ENCODE measurements at regions not wholly inside any gene's neighbourhood (a gene's known extent, or its start where the extent isn't known, plus 50 kb on each side); places are given as distances from the start of the nearest gene placed in this dataset.

DNA sequence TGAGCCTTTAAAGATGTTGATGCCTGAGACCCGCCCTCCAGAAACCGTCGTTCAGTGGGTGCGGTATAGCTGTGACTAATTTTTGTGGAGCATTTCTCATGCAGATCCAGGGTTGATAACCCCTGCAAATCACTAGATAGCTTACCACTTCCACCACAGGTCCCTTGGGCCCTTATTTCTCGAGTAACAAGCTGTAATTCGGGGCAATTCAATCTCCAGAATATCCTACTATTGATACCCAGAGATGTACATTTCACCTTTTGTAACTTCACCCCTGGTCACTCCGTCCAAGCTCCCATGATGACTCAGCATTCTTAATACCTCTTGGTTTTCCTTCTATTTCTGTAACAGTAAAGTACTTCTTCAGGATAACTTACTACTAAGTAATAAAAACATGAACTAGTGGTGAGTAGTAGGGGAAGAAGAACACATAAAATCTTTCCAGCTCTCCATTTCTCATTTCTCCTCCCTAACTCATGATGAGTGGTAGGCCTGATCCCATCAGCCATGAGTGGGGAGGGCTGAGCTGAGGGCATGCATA, 71.9 kb upstream of the UBL3 start:
- H3K4me3 Mint-ChIP-seq: no peak overlapping the region
- peaks cover 30% of the 10 kb centered on the region for H3K4me1 Mint-ChIP-seq
- H3K27ac Mint-ChIP-seq: no peak overlapping the region
- no peaks in the 10 kb centered on the region for H3K9me3 Mint-ChIP-seq
- H3K27me3 Mint-ChIP-seq: no peaks in the 10 kb centered on the region
- no peaks in the 10 kb centered on the region for H3K36me3 Mint-ChIP-seq

DNA sequence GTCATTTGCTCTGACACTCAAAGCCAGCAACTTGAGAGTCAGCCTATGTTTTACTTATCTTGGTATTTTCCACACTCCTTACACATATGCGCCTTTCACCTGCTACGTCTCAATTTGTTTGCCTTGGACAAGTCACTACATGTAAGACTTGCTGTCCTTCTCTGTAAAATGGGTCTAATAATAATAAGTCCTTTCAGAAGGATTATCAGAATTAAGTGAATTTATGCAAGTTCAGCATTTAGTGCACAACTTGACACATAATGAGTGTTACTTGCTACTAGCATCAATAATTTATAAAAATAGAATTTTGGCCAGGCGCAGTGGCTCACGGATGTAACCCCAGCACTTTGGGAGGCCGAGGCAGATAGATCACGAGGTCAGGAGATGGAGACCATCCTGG, 71.1 kb upstream of the UBL3 start:
- H3K27me3 Mint-ChIP-seq: no peaks in the 10 kb centered on the region
- peak overlapping the region; percentile 57 for H3K27ac Mint-ChIP-seq
- H3K36me3 Mint-ChIP-seq: no peaks in the 10 kb centered on the region
- H3K9me3 Mint-ChIP-seq: no peaks in the 10 kb centered on the region
- H3K4me1 Mint-ChIP-seq: peaks cover 30% of the 10 kb centered on the region
- H3K4me3 Mint-ChIP-seq: no peak overlapping the region

DNA sequence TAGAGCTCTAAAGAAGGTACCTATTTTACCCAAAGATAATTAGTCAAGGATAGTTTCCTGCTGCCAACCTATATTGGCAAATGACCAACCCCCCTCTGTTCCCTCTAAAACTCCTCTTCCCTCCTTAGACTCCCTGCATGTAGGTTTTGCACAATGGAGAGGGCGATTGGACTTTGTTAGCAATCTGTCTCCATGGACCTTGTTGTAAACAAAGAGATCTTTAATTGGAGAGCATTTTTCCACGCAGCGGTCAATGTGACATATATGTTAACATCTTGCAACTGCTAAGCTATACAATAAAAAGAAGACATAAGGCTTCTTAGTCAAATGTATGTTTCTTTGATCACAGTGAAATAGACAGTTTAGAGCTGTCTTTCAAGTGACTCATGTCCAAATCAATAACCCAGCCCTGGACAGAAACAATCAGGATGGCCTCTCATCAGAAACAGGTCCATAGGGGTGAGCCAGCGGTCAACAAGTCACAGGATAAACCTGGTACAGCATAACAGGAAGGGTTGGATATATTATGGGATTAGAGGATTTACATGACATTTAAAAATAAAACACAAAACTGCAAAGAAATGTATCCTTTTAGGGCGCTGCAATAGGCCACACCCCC, 69.7 kb upstream of the UBL3 start:
- Mint-ChIP-seq H3K27ac (no peak overlapping the region), H3K36me3 (no peaks in the 10 kb centered on the region), H3K4me3 (no peak overlapping the region), H3K27me3 (no peaks in the 10 kb centered on the region), H3K4me1 (peaks cover 21% of the 10 kb centered on the region), H3K9me3 (no peaks in the 10 kb centered on the region)

DNA sequence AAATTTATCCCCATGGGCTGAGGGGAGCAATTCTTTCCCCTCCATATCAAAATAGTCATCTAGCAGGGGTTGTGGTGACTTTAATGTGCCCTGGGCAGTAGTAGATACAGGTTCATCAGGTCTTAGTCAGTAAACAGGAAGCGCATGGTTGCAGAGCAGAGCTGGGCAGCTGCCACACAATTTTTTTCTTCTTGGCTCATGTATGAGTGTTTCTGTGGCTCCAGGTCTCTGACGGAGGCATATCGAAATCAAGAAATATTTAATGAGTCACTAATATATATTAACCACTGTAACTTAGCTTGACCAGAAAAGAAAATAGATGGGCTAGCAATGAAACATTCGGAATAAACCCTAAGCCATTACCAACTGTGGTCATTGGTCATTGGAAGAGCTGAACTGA, 68.4 kb upstream of the UBL3 start:
- Mint-ChIP-seq H3K27me3 (no peaks in the 10 kb centered on the region), H3K4me3 (no peak overlapping the region), H3K9me3 (no peaks in the 10 kb centered on the region), H3K36me3 (no peaks in the 10 kb centered on the region), H3K27ac (no peak overlapping the region), H3K4me1 (peaks cover 11% of the 10 kb centered on the region)

DNA sequence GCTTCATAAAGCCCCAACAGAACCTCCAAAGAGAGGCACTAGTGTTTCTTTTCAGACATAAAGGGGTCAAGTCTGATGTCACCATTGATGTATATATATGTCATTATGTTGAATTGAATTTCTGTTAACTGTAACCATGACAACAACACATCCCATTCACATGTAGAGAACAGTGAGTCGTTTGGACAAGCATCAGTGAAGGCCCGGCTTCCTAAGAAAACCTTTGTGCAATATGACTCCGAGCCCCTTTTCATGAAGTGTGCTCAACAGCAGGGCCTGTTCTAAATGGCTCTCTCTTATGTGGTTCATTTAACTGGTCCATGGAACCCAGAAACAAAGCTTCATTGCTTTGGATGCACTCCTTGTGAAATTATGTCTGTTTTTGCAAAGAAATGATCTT, 67.2 kb upstream of the UBL3 start:
- no peak overlapping the region for H3K4me3 Mint-ChIP-seq
- no peak overlapping the region for H3K27ac Mint-ChIP-seq
- H3K4me1 Mint-ChIP-seq: no peaks in the 10 kb centered on the region
- no peaks in the 10 kb centered on the region for H3K27me3 Mint-ChIP-seq
- no peaks in the 10 kb centered on the region for H3K36me3 Mint-ChIP-seq
- no peaks in the 10 kb centered on the region for H3K9me3 Mint-ChIP-seq

DNA sequence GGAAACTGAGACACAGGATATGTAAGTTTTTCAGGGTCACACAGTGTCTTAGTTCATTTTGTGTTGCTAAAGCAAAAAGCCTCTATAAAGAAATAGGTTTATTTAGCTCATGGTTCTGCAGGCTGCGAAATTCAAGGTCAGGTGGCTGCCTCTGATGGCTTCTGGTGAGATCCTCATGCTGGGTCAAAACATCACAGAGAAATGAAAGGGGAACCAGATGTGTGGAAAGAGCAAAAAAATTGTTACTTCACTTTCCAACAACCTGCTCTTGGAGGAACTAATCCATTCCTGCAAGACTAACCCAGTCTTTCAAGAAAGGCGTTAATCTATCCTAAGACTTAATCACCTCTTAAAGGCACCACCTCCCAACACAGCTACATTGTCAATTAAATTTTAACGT, 64.2 kb upstream of the UBL3 start:
- no peak overlapping the region for H3K4me3 Mint-ChIP-seq

DNA sequence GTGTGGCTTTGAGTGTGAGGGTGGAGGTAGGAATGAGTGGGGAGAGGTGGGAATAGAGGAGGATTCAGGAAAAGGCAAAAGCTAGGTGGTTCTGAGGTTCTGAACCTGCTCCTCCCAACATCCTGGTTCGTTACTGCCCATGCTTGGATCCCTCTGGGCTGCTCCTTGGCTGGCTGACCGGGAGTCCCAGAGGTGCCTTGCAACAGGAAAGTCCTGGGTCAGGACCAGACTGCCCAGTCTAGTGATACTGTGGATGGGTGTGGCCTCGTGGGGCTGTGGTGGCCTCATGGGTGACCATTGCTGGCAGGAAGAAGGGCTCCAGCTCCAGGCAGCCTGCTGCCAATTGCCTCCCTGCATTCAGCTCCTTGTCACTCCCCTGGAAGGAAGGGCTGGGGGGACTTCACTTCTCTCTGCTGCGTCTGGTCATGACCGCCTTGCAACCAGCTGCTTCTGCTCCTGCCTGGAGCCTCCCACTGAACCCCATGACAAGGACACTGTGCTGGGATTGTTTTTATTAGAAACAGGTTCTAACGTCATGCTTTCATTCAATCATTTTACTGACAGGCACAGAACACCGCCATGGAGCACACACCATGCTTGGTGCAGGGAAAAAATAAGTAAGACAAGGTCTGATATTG, 61.5 kb upstream of the UBL3 start:
- no peak overlapping the region for H3K27ac Mint-ChIP-seq
- H3K4me1 Mint-ChIP-seq: no peaks in the 10 kb centered on the region
- no peak overlapping the region for H3K4me3 Mint-ChIP-seq
- no peaks in the 10 kb centered on the region for H3K27me3 Mint-ChIP-seq
- no peaks in the 10 kb centered on the region for H3K9me3 Mint-ChIP-seq
- no peaks in the 10 kb centered on the region for H3K36me3 Mint-ChIP-seq

More for the DNA sequence above, 64.2 kb upstream of the UBL3 start:
- H3K27ac Mint-ChIP-seq: no peak overlapping the region
- no peaks in the 10 kb centered on the region for H3K27me3 Mint-ChIP-seq
- H3K9me3 Mint-ChIP-seq: no peaks in the 10 kb centered on the region
- H3K4me1 Mint-ChIP-seq: no peaks in the 10 kb centered on the region
- no peaks in the 10 kb centered on the region for H3K36me3 Mint-ChIP-seq

DNA sequence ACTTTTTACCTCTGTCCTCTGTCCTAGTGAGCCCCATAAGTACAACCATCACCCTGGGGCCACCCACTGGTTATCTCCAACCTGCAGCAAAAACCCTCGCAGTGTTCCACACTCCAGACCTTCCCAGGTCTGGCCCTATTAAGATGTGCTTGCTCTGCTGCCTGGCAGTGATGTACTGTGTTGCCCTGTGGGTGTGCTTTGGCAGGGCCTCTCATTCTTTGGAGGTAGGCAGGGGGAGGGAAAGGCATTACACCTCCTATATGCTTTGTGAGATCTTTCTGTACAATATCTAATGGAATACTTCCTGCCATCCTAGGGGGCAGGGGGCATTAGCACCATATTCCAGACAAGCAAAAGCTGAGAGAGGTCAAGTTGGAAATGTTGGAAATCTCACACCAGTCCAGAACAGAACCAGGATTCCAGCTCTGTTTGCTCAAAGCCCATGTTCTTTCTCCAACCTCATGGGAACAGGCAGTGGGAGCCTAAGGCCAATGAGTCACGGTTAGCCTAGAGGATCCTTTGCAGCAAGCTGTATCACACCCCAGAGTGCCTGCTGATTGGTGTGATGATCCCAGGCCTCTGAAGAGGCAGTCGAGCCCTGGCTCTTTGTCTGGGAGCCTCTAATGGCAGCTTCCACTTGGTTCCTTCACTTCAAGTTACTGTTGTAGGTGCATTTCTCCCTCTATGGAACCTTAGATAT, 59.7 kb upstream of the UBL3 start:
- Mint-ChIP-seq H3K27ac (no peak overlapping the region), H3K9me3 (no peaks in the 10 kb centered on the region), H3K4me3 (no peak overlapping the region), H3K27me3 (no peaks in the 10 kb centered on the region), H3K36me3 (no peaks in the 10 kb centered on the region), H3K4me1 (no peaks in the 10 kb centered on the region)

DNA sequence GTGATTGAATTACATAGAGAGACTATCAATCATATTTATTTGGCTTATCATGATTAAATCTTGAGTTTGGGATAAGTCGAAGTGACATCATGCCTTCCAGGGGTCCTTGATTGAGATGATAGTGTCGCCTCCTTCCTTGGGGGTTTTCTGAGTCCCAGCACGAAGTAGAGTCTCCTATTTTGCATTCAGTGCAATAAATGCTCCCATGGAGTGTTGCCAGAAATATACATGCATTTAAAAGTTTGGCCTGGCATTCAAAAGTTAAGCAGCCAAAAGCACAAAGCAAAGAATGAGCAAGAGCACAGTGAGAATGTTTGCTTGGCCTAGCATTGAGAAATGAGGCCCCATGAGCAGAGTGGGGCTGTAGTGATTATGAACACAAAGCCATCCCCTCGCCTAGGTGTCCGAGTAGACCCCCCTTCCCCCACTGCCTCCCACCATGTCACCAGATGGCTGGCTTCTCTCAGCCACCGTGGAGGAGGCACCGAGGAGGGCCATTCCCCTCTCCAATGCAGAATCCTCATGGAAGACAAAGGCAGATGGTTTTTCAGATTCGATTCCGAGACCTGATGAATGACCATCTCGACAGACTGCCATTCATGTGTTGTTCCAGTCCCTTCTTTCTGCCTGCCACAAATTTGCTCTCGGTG, 58.8 kb upstream of the UBL3 start:
- no peaks in the 10 kb centered on the region for H3K27me3 Mint-ChIP-seq
- no peak overlapping the region for H3K4me3 Mint-ChIP-seq
- no peaks in the 10 kb centered on the region for H3K4me1 Mint-ChIP-seq
- peak overlapping the region; percentile 20 for H3K27ac Mint-ChIP-seq
- no peaks in the 10 kb centered on the region for H3K36me3 Mint-ChIP-seq
- H3K9me3 Mint-ChIP-seq: no peaks in the 10 kb centered on the region

DNA sequence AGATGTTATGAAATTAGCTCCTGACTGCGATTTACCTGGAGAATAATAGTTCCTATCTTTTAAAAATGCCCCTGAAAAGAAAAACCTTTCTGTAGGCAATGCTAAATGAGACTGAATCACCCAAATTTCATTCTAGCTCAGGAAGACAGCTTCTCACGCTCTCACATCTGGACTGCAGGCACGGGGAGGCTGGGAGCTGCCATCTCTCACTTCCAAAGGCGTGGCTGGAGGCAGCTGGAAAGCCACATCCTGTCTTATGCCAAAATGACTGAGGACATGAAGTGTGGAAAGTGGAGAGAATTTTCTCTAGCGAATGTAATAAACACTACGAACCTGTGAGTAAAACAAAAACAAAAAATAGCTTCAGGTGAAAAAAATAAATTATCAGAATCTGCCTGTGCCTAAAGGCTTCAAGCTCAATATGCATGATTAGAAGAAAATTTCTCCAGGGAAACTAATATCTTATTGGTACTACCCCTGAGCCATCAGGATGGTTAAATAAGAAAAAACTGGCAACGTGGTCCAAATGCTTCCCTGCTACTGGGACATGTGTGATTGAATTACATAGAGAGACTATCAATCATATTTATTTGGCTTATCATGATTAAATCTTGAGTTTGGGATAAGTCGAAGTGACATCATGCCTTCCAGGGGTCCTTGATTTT, 58.1 kb upstream of the UBL3 start:
- Mint-ChIP-seq H3K9me3 (no peaks in the 10 kb centered on the region), H3K4me1 (peaks cover 7% of the 10 kb centered on the region)

DNA sequence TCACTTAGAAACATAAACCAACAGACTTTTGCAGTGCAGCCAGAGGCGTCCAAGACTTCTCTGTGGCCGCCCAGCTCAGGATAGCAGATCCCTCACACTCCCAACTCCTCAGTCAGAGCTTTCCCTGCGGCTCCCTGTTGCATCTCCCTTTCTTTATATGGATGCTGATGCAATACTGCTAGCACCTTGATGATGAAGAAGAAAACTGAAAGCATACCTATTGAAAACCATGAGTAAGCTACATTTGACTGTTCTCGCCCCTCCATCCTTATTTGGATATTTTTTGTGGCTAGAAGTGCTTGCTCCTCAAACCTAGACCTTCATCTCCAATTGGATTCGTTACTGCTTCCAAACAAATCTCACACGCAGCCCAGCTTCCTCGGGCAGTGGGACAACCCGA, 57.3 kb upstream of the UBL3 start:
- H3K27ac Mint-ChIP-seq: no peak overlapping the region
- no peaks in the 10 kb centered on the region for H3K36me3 Mint-ChIP-seq
- no peaks in the 10 kb centered on the region for H3K9me3 Mint-ChIP-seq
- H3K4me3 Mint-ChIP-seq: no peak overlapping the region
- no peaks in the 10 kb centered on the region for H3K27me3 Mint-ChIP-seq
- peaks cover 14% of the 10 kb centered on the region for H3K4me1 Mint-ChIP-seq

More for the DNA sequence above, 58.1 kb upstream of the UBL3 start:
- H3K27ac Mint-ChIP-seq: no peak overlapping the region
- no peaks in the 10 kb centered on the region for H3K27me3 Mint-ChIP-seq
- no peaks in the 10 kb centered on the region for H3K36me3 Mint-ChIP-seq
- H3K4me3 Mint-ChIP-seq: no peak overlapping the region

DNA sequence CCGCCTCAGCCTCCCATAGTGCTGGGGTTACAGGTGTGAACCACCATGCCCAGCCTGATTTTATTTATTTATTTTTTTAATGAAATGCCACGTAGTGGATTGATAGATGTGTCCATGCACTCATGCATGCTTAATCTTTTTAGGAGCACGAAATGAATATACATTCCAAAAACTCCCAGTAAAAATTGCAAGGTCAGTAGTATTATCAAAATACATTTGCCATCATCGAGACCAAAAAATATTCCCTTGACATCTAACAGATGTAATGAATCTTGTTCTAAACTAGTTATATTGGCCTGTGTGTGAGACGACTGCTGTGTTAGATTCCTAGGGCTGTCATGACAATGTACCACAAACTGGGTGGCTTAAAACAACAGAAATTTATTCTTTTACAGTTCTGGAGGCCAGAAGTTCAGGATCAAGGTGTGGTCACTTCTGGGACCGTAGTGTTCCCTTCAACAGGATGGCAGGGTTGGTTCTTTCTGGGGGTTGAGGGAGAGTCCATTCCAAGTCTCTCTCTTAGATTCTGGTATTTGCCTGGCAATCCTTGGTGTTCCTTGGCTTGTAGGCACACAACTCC, 56.1 kb upstream of the UBL3 start:
- H3K27ac Mint-ChIP-seq: no peak overlapping the region
- H3K4me3 Mint-ChIP-seq: no peak overlapping the region
- no peaks in the 10 kb centered on the region for H3K36me3 Mint-ChIP-seq
- peaks cover 26% of the 10 kb centered on the region for H3K4me1 Mint-ChIP-seq
- no peaks in the 10 kb centered on the region for H3K27me3 Mint-ChIP-seq
- no peaks in the 10 kb centered on the region for H3K9me3 Mint-ChIP-seq

DNA sequence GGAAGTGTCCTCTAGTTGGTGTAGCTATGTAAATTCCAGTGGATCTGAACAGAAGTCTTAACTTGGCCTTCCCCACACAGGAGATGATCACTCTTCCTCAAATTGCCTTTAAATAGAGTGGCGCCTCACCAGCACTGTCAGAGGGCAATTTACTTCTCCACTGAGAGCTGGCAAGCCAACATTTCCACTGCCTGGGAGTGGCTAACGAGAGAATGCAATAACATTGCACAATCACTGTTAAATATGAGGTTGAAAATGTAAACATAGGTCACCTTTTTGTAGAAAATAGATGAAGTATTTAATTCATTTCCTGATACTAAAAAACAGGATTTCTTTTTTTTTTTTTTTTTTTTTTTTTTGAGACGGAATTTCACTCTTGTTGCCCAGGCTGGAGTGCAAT, 55.4 kb upstream of the UBL3 start:
- H3K36me3 Mint-ChIP-seq: no peaks in the 10 kb centered on the region
- H3K9me3 Mint-ChIP-seq: no peaks in the 10 kb centered on the region
- H3K4me3 Mint-ChIP-seq: no peak overlapping the region
- H3K4me1 Mint-ChIP-seq: peaks cover 26% of the 10 kb centered on the region
- no peaks in the 10 kb centered on the region for H3K27me3 Mint-ChIP-seq
- H3K27ac Mint-ChIP-seq: no peak overlapping the region

DNA sequence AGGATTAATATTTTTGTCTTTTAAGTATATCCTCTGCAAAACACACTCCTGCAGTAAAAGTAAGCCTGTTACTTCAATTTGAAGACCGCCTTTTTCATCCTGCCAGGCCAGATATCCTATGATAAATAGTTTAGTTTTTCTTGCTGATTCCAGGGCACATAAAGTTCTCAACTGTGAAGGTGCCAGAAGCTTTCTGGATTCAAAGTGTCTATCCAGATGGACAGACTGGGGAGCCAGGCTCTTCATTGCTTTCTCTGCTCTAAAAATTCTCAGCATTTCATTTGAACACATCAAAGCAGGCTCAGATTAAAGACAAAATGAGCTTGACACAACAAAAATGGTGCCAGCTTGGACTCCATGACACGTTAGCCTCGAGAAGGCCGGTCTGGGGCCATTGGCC, 53.6 kb upstream of the UBL3 start:
- H3K9me3 Mint-ChIP-seq: no peaks in the 10 kb centered on the region
- H3K36me3 Mint-ChIP-seq: no peaks in the 10 kb centered on the region
- H3K4me3 Mint-ChIP-seq: no peak overlapping the region
- no peak overlapping the region for H3K27ac Mint-ChIP-seq
- no peaks in the 10 kb centered on the region for H3K27me3 Mint-ChIP-seq
- H3K4me1 Mint-ChIP-seq: peaks cover 26% of the 10 kb centered on the region

DNA sequence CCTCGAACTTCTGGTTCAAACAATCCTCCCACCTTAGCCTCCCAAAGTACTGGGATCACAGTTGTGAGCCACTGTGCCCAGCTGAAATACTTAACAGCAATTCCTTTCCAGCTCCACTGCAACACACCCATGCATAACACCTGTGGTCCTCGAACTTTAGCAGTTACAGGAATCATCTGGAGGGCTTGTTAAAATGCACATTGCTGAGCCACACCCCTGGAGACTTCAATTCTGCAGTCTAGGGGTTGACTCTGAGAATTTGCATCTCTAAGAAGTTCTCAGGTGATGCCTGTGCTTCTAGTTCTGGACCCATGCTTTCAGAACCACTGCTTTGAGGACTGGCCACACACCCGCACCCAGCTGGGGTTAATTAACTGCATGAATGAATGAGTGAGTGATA, 53.1 kb upstream of the UBL3 start:
- H3K9me3 Mint-ChIP-seq: no peaks in the 10 kb centered on the region
- H3K27me3 Mint-ChIP-seq: no peaks in the 10 kb centered on the region
- H3K4me3 Mint-ChIP-seq: no peak overlapping the region
- no peak overlapping the region for H3K27ac Mint-ChIP-seq
- no peaks in the 10 kb centered on the region for H3K36me3 Mint-ChIP-seq
- H3K4me1 Mint-ChIP-seq: peaks cover 26% of the 10 kb centered on the region

Measured in activated naive CD4-positive, alpha-beta T cell treated with anti-CD3 and anti-CD28 coated beads, Interleukin-2, amount 50 U/mL, for 24 hours (primary cell).